GM12891 (cell line): ENCODE measurements at regions not wholly inside any gene's neighbourhood (a gene's known extent, or its start where the extent isn't known, plus 50 kb on each side); places are given as distances from the start of the nearest gene placed in this dataset.
"Not testable (repeated sequence)": the region's sequence is repeated elsewhere in the genome, so short reads cannot be mapped to it uniquely, and the experiment has no call there.

Source experiments
- DNase-seq: peaks from one replicate; pipeline ENCODE4 v3.0.0; 2011; ENCODE audit warnings: low spot score; ENCODE audit not compliant: insufficient read length
- FAIRE-seq: peaks from 2 replicates; lab custom pipeline; 2011; peaks lifted over from hg19 to GRCh38; lab: Jason Lieb, UNC
- PAX5 ChIP-seq: IDR thresholded peaks from 2 replicates; pipeline ENCODE4 v1.6.1; 2011; ENCODE audit warnings: low read length, moderate library complexity, mild to moderate bottlenecking; ENCODE audit not compliant: insufficient read depth, severe bottlenecking
- POLR2A ChIP-seq: IDR thresholded peaks from 2 replicates; pipeline ENCODE4 v1.6.1; 2011; ENCODE audit warnings: low read depth, low read length, control low read depth
- POLR2AphosphoS5 ChIP-seq: IDR thresholded peaks from 2 replicates; pipeline ENCODE4 v1.6.1; 2011; ENCODE audit warnings: low read depth, low read length, control low read depth
- POU2F2 ChIP-seq: IDR thresholded peaks from 2 replicates; pipeline ENCODE4 v1.6.1; 2011; ENCODE audit warnings: low read depth, mild to moderate bottlenecking, control low read depth, low read length, moderate library complexity
- SPI1 ChIP-seq: IDR thresholded peaks from 2 replicates; pipeline ENCODE4 v1.6.1; 2011; ENCODE audit warnings: low read depth, low read length, control low read depth
- TAF1 ChIP-seq: IDR thresholded peaks from 2 replicates; pipeline ENCODE4 v1.6.1; 2011; ENCODE audit warnings: low read depth, low read length, control low read depth

DNA sequence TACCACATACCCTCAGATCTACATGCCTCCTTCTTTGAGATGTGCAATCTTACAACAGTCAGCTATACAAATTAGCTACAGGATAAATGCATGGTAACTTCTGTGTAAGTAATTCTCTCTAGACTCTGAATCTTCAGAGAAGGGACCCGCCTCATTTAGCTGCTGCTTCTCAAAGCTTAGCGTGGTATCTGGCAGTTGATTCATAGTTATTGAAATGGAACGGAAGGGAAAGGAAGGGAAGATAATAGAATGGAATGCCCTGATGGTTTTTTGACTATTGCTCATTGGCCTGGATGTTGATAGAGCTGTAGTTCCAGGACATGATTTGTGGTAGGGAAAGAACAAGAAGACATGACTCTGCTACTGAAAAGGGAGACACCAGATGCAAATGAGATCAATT, 498.1 kb upstream of the CRIM1 start:
- no peak for FAIRE-seq
- no peak for DNase-seq

DNA sequence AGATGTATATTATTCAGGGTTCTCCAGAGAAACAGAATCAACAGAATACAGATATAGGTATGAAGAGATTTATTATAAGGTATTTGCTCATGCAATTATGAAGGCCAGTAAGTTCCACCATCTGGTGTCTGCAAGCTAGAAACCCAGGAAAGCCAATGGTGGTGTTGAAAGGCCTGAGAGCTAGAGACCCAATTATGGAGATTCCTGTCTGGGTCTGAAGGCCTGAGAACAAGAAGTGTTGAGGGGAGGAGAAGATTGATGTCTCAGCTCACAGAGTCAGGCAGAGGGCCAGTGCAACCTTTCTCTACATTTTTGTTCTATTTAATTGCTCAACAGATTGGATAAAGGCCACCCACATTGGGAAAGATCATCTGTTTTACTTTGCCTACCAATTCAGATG, 524.2 kb upstream of the CRIM1 start:
- no peak for TF ChIP-seq POU2F2
- no peak for TF ChIP-seq POLR2A
- TF ChIP-seq TAF1, result no peak
- TF ChIP-seq SPI1, result no peak
- no peak for TF ChIP-seq POLR2AphosphoS5
- TF ChIP-seq PAX5, result no peak
- DNase-seq (no peak), FAIRE-seq (no peak)

More for the DNA sequence above, 498.1 kb upstream of the CRIM1 start:
- TF ChIP-seq TAF1 (no peak), POLR2A (no peak), POU2F2 (no peak), SPI1 (no peak)

DNA sequence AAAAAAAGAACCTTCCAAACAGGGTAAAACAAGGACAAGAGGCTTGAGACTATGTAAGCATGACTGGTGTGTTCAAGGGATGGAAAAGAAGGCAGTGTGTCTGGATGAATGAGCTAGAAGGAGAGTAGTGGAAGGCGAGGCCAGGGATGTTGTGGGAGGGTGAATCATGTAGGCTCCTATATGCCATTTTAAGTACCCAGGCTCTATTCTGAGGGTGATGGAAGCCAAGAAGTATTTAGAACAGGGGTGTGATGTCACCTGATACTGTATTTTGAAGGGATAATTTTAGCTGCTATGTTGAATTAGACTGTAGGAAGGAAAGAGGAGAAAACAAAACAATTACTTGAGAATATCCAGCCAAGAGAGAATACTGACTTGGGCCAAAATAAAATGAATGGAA, 524.7 kb upstream of the CRIM1 start:
- DNase-seq (no peak), FAIRE-seq (no peak)
- no peak for TF ChIP-seq PAX5
- no peak for TF ChIP-seq POU2F2
- no peak for TF ChIP-seq POLR2A
- TF ChIP-seq SPI1, result no peak
- no peak for TF ChIP-seq POLR2AphosphoS5
- no peak for TF ChIP-seq TAF1

DNA sequence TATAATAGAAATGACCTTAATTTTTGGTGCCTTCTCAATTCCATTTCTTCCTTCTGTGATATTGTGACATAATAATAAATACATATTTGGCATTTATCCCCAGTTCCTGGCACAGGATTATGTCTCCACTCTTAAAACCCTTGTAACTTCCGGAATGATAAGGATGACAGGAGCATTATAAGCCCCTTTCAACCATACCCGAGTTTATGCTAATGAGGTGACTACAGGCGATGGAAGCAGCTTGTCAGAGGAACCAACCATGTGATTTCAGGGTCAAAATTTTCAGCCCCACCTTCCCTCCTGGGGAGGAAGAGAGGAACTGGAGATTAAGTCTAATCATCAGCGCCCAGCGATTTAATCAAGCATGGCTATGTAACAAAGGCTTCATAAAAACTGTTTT, 528.5 kb upstream of the CRIM1 start:
- TF ChIP-seq POLR2A (no peak), POU2F2 (no peak), PAX5 (no peak), POLR2AphosphoS5 (no peak), SPI1 (no peak), TAF1 (no peak)
- no peak for DNase-seq
- FAIRE-seq, result no peak

DNA sequence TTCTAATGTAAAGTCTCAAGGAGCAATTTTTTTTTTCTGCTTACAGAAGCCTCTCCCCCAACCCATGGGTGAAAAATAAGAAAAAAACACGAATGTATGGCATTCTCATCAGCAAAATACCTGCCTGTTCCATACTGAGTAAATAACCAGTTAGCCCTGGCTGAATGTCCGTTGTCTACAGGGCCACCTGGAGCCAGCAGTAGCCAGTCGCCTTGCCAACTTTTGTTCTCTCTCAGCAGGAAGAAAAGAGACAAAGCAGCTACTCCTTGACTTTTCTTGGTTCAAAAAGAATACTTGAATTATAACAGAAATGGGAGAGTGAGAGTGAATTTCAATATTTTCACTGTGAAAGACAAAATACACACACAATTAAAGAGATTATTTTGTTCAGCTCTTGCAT, 532.9 kb upstream of the CRIM1 start:
- TF ChIP-seq SPI1, result no peak
- TF ChIP-seq POLR2AphosphoS5, result no peak
- no peak for TF ChIP-seq POU2F2
- no peak for TF ChIP-seq TAF1
- no peak for TF ChIP-seq POLR2A
- no peak for TF ChIP-seq PAX5
- DNase-seq (no peak), FAIRE-seq (no peak)

DNA sequence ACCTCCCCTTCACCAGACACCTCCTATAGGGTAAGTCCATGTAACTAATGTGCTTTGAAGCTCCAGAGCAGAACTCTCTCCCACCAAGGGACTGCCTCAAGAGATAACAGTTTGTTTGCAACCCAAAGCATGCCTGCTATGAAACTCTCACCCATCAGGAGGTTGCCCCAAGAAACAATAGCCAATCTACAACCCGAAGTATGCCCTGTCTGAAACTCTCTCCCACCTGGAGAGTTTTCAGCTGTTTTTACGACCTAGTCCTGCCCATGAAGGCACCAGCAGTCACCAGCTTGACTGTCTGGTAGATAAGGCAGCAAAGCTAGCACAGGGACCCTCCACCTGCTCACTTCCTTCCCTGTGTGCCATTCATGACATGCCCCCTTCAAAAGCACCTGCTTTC, 533.9 kb upstream of the CRIM1 start:
- no peak for DNase-seq
- FAIRE-seq, result no peak

DNA sequence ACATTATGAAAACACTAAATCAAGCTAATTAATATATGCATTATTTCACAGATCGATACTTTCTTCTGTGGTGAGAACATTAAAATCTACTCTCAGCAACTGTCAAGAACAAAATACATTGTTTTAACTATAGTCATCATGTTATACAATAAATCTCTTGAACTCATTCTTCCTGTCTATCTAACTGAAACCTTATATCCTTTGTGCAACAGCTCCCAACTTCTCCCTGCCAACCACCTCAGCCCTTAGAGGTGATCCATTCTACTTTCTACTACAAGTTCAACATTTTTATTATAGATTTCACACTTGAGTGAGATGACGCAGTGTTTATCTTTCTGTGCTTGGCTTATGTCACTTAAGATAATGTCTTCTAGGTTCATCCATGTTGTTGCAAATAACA, 535.2 kb upstream of the CRIM1 start:
- DNase-seq (no peak), FAIRE-seq (no peak)
- TF ChIP-seq PAX5 (no peak), SPI1 (no peak), POLR2A (no peak), POLR2AphosphoS5 (no peak), POU2F2 (no peak), TAF1 (no peak)

More for the DNA sequence above, 533.9 kb upstream of the CRIM1 start:
- no peak for TF ChIP-seq SPI1

DNA sequence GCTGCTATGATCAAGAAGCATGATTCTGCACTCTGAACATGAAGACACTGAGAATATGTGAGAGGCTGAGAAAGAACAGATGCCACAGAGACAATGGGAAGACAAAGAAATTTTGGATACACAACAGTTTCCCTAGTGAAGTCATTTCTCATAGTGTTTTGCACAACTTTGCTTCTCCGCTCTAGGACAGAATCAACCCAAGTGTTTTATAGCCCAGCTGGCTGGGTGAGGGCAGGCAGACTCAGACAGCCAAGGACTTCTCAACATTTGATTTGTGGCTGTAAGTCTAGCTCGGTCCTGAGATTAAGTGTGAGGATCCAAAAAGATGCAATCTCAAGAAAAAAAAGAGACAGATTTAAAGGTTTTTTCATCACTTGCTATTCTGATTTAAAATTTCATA, 536.5 kb upstream of the CRIM1 start:
- FAIRE-seq (no peak), DNase-seq (no peak)
- no peak for TF ChIP-seq TAF1

DNA sequence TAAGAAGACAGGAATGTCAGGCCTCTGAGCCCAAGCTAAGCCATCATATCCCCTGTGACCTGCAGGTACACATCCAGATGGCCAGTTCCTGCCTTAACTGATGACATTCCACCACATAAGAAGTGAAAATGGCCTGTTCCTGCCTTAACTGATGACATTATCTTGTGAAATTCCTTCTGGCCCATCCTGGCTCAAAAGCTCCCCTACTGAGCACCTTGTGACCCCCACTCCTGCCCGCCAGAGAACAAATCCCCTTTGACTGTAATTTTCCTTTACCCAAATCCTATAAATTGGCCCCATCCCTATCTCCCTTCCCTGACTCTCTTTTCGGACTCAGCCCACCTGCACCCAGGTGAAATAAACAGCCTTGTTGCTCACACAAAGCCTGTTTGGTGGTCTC, 537.2 kb upstream of the CRIM1 start:
- FAIRE-seq, DNase-seq: not testable (repeated sequence)

DNA sequence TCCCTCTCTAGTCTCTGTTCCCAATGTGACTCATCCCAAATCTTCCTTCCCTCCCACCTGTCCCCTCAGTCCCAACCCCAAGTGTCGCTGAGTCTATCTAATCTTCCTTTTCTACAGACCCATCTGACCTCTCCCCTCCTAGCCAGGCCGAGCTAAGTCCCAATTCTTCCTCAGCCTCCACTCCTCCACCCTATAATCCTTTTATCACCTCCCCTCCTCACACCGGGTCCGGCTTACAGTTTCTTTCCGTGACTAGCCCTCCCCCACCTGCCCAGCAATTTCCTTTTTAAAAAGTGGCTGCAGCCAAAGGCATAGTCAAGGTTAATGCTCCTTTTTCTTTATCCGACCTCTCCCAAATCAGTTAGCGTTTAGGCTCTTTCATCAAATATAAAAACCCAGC, 541.0 kb upstream of the CRIM1 start:
- not testable (repeated sequence) for FAIRE-seq, DNase-seq

DNA sequence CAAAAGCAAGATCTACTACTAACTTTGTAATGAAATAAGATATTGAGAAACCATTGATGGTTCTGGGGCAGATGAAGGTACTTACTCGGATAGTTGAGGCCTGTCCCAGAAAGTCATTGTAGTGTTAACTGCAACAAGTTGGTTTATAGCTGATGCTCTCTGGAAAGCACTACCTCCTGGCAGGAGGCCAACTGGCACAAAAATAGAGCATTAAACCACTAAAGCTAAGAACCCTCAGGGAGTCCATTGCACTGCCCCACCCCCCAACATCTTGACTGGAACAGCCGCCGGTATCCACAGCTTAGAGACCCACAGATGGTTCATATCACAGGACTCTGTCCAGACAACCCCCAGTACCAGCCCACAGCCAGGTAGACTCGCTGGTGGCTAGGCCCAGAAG, 552.5 kb upstream of the CRIM1 start:
- DNase-seq (no peak), FAIRE-seq (no peak)
- TF ChIP-seq POLR2A (no peak), TAF1 (no peak), SPI1 (no peak), PAX5 (no peak), POU2F2 (no peak), POLR2AphosphoS5 (no peak)
